SK-N-SH (cell line): ENCODE measurements at regions not wholly inside any gene's neighbourhood (a gene's known extent, or its start where the extent isn't known, plus 50 kb on each side); places are given as distances from the start of the nearest gene placed in this dataset.

Source experiments
- CHD2 ChIP-seq: fragments of 150-350 bp; IDR thresholded peaks from 2 replicates; pipeline ENCODE4 v1.6.1; 2018; ENCODE audit warnings: low read length; ENCODE audit not compliant: partially characterized antibody
- ELF1 ChIP-seq: IDR thresholded peaks from 2 replicates; pipeline ENCODE4 v1.4.0; 2012
- JUND ChIP-seq: IDR thresholded peaks from 2 replicates; pipeline ENCODE4 v1.4.0; 2012
- NFIC ChIP-seq: IDR thresholded peaks from 2 replicates; pipeline ENCODE4 v1.4.0; 2012; ENCODE audit warnings: borderline replicate concordance
- POLR2AphosphoS5 ChIP-seq: IDR thresholded peaks from 2 replicates; pipeline ENCODE4 v1.6.1; 2012; ENCODE audit warnings: low read depth, low read length
- RAD21 ChIP-seq: IDR thresholded peaks from 2 replicates; pipeline ENCODE4 v1.6.1; 2012; ENCODE audit warnings: mild to moderate bottlenecking, low read length
- RFX5 ChIP-seq: IDR thresholded peaks from 2 replicates; pipeline ENCODE4 v1.6.1; 2012; ENCODE audit warnings: mild to moderate bottlenecking, improper control_type of control experiment, low read length
- SMC3 ChIP-seq: IDR thresholded peaks from 2 replicates; pipeline ENCODE4 v1.6.1; 2012; ENCODE audit warnings: low read depth, low read length, improper control_type of control experiment
- TEAD4 ChIP-seq: IDR thresholded peaks from 2 replicates; pipeline ENCODE4 v1.4.0; 2012; ENCODE audit warnings: mild to moderate bottlenecking, borderline replicate concordance; ENCODE audit not compliant: insufficient read depth
- USF1 ChIP-seq: IDR thresholded peaks from 2 replicates; pipeline ENCODE4 v1.4.0; 2012; ENCODE audit warnings: low read depth, borderline replicate concordance
- TF ChIP-seq, protein P1 (sequence below): fragments of 200-600 bp; sonication (generic); IDR thresholded peaks from 2 replicates; pipeline ENCODE4 v1.6.1; 2017; ENCODE audit warnings: antibody characterized with exemption, mild to moderate bottlenecking, moderate library complexity
- TF ChIP-seq, protein P2 (sequence below): fragments of 150-350 bp; IDR thresholded peaks from 2 replicates; pipeline ENCODE4 v1.6.1; 2017; ENCODE audit warnings: antibody characterized with exemption, low read length, low read depth, borderline replicate concordance
- TF ChIP-seq, protein P3 (sequence below): IDR thresholded peaks from 2 replicates; pipeline ENCODE4 v1.4.0; 2012; ENCODE audit warnings: low read depth

GRCh38 chr10:114708717-114709335, 50.8 kb upstream of the ABLIM1 start:
- TF ChIP-seq, protein P1, sequence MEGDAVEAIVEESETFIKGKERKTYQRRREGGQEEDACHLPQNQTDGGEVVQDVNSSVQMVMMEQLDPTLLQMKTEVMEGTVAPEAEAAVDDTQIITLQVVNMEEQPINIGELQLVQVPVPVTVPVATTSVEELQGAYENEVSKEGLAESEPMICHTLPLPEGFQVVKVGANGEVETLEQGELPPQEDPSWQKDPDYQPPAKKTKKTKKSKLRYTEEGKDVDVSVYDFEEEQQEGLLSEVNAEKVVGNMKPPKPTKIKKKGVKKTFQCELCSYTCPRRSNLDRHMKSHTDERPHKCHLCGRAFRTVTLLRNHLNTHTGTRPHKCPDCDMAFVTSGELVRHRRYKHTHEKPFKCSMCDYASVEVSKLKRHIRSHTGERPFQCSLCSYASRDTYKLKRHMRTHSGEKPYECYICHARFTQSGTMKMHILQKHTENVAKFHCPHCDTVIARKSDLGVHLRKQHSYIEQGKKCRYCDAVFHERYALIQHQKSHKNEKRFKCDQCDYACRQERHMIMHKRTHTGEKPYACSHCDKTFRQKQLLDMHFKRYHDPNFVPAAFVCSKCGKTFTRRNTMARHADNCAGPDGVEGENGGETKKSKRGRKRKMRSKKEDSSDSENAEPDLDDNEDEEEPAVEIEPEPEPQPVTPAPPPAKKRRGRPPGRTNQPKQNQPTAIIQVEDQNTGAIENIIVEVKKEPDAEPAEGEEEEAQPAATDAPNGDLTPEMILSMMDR: no peak
- TF ChIP-seq RFX5 (no peak), TEAD4 (no peak), POLR2AphosphoS5 (no peak), RAD21 (no peak), JUND (peak; percentile 68), SMC3 (no peak), ELF1 (no peak), CHD2 (no peak), USF1 (no peak), NFIC (no peak)
- TF ChIP-seq, protein P2, sequence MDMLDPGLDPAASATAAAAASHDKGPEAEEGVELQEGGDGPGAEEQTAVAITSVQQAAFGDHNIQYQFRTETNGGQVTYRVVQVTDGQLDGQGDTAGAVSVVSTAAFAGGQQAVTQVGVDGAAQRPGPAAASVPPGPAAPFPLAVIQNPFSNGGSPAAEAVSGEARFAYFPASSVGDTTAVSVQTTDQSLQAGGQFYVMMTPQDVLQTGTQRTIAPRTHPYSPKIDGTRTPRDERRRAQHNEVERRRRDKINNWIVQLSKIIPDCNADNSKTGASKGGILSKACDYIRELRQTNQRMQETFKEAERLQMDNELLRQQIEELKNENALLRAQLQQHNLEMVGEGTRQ: no peak
- TF ChIP-seq, protein P3, sequence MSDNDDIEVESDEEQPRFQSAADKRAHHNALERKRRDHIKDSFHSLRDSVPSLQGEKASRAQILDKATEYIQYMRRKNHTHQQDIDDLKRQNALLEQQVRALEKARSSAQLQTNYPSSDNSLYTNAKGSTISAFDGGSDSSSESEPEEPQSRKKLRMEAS: 0 out of 2 replicates have a peak, but pooled peaks have one; percentile 23
